IPS-NIHi11 (cell line): ENCODE measurements at regions not wholly inside any gene's neighbourhood (a gene's known extent, or its start where the extent isn't known, plus 50 kb on each side); places are given as distances from the start of the nearest gene placed in this dataset.

ENCODE experiments used
- DNase-seq: peaks from one replicate; pipeline ENCODE4 v3.0.0; 2012; ENCODE audit warnings: mixed read lengths, low spot score

GRCh38 chr9:106707738-106708474 lies 155.1 kb upstream of the ZNF462 start:
- no peak for DNase-seq

- no peak for DNase-seq
Measured at GRCh38 chr9:106708475-106709146, 154.4 kb upstream of the ZNF462 start.

- no peak for DNase-seq
Measured at GRCh38 chr9:106712279-106712678, 150.7 kb upstream of the ZNF462 start.

GRCh38 chr9:106713206-106713605 lies 149.8 kb upstream of the ZNF462 start:
- DNase-seq = no peak

GRCh38 chr9:106716820-106717219 lies 146.1 kb upstream of the ZNF462 start:
- no peak for DNase-seq

GRCh38 chr9:106717686-106718085 lies 145.3 kb upstream of the ZNF462 start:
- DNase-seq = no peak

- DNase-seq = no peak
Measured at GRCh38 chr9:106718936-106719335, 144.0 kb upstream of the ZNF462 start.

GRCh38 chr9:106722051-106722753 lies 140.8 kb upstream of the ZNF462 start:
- DNase-seq = no peak

GRCh38 chr9:106723926-106724325 lies 139.0 kb upstream of the ZNF462 start:
- DNase-seq = no peak

- DNase-seq = no peak
Measured at GRCh38 chr9:106724566-106724965, 138.4 kb upstream of the ZNF462 start.

- no peak for DNase-seq
Measured at GRCh38 chr9:106726070-106726815, 136.7 kb upstream of the ZNF462 start.

GRCh38 chr9:106727969-106728368 lies 135.0 kb upstream of the ZNF462 start:
- DNase-seq = no peak

GRCh38 chr9:106728860-106729259 lies 134.1 kb upstream of the ZNF462 start:
- DNase-seq = no peak

- DNase-seq = no peak
Measured at GRCh38 chr9:106731910-106732309, 131.1 kb upstream of the ZNF462 start.

GRCh38 chr9:106733828-106734380 lies 129.1 kb upstream of the ZNF462 start:
- DNase-seq = no peak

GRCh38 chr9:106737516-106737915 lies 125.5 kb upstream of the ZNF462 start:
- DNase-seq = no peak

GRCh38 chr9:106738109-106738508 lies 124.9 kb upstream of the ZNF462 start:
- DNase-seq = no peak

- DNase-seq = no peak
Measured at GRCh38 chr9:106745457-106745856, 117.5 kb upstream of the ZNF462 start.

GRCh38 chr9:106745876-106746275 lies 117.1 kb upstream of the ZNF462 start:
- DNase-seq = no peak

GRCh38 chr9:106751681-106752080 lies 111.3 kb upstream of the ZNF462 start:
- no peak for DNase-seq

- DNase-seq = no peak
Measured at GRCh38 chr9:106752581-106752980, 110.4 kb upstream of the ZNF462 start.

GRCh38 chr9:106753155-106753671 lies 109.8 kb upstream of the ZNF462 start:
- no peak for DNase-seq
